Lung (tissue), 11 donors: ENCODE measurements at regions not wholly inside any gene's neighbourhood (a gene's known extent, or its start where the extent isn't known, plus 50 kb on each side); places are given as distances from the start of the nearest gene placed in this dataset.

Experiments
- ATAC-seq: fragments of 200-7000 bp; cut with Tn5 transposase; one replicate; pipeline ENCODE4 v1.9.1; 2020; ENCODE audit warnings: moderate number of reproducible peaks; ENCODE audit not compliant: insufficient read depth, low FRiP score
- DNase-seq, 3 donors: peaks; one replicate each; pipeline ENCODE4 v3.0.0-alpha.2; 2013 to 2017
- H3K27ac ChIP-seq, 2 donors: one replicate each; pipeline ENCODE4 v1.5.1; 2013; ENCODE audit warnings: mild to moderate bottlenecking in 2 of 2, moderate library complexity in 2 of 2, control low read depth in 1 of 2, inconsistent platforms in 1 of 2, low read depth in 1 of 2, low read length in 1 of 2
- H3K27me3 ChIP-seq, 3 donors: one replicate each; pipeline ENCODE4 v1.5.1; 2013; ENCODE audit warnings: low read length in 2 of 3; ENCODE audit not compliant: control insufficient read depth in 3 of 3, insufficient read depth in 3 of 3
- H3K36me3 ChIP-seq, 4 donors: one replicate each; pipeline ENCODE4 v1.5.1; 2013; ENCODE audit warnings: low read length in 4 of 4, mild to moderate bottlenecking in 1 of 4, moderate library complexity in 1 of 4; ENCODE audit not compliant: control insufficient read depth in 4 of 4, insufficient read depth in 4 of 4
- H3K4me1 ChIP-seq, 5 donors: one replicate each; pipeline ENCODE4 v1.5.1; 2013; ENCODE audit warnings: low read length in 5 of 5, mild to moderate bottlenecking in 2 of 5, moderate library complexity in 1 of 5; ENCODE audit not compliant: control insufficient read depth in 5 of 5, insufficient read depth in 5 of 5
- H3K4me3 ChIP-seq: one replicate; pipeline ENCODE4 v1.5.1; 2013; ENCODE audit warnings: mild to moderate bottlenecking, control low read depth, moderate library complexity
- H3K9ac ChIP-seq, 2 donors: one replicate each; pipeline ENCODE4 v1.5.1; 2013; ENCODE audit warnings: low read length in 2 of 2, control low read depth in 1 of 2; ENCODE audit not compliant: insufficient read depth in 1 of 2
- H3K9me3 ChIP-seq, 4 donors: one replicate each; pipeline ENCODE4 v1.5.1; 2013; ENCODE audit warnings: low read length in 3 of 4, mild to moderate bottlenecking in 1 of 4, moderate library complexity in 1 of 4; ENCODE audit not compliant: control insufficient read depth in 4 of 4, insufficient read depth in 3 of 4
- CTCF ChIP-seq: IDR thresholded peaks from 2 replicates; pipeline ENCODE4 v1.5.1; 2012; ENCODE audit warnings: mild to moderate bottlenecking; ENCODE audit errors: control extremely low read depth, extremely low read depth
- WGBS, 2 donors: extraction: QIAGEN DNeasy Blood & Tissue Kit; methylation state at CpG; one replicate each; pipeline ENCODE4 v1.1.7; 2013; 5-methylcytosine and 5-hydroxymethylcytosine counted together
- donor health status: control.
- donor health status: control.
- donor health status: Bipolar disorder and iron deficiency.
- donor health status: healthy.
- donor health status: DM: yes; HTN: yes; CAD: no.

GRCh38 chr5:4295663-4296339 lies 700.2 kb downstream of the IRX1 start:
- 28 to 31% methylated on average over 13 of the region's 13 CpGs for WGBS, 2 donors
- H3K4me1 ChIP-seq, result peaks cover 0 to 6% (median 0%) of the 10 kb centered on the region in 5 donors
- DNase-seq, result peak; percentile 71 to 76 (median 74)
- peaks cover 0 to 3% (median 0%) of the 10 kb centered on the region in 3 donors for H3K27me3 ChIP-seq
- no peak for ATAC-seq
- no peak for TF ChIP-seq CTCF
- peaks cover 0 to 4% (median 0%) of the 10 kb centered on the region in 4 donors for H3K9me3 ChIP-seq
- H3K27ac ChIP-seq, result no peak overlapping the region
- H3K9ac ChIP-seq, result no peak overlapping the region
- no peaks in the 10 kb centered on the region for H3K36me3 ChIP-seq
- no peak overlapping the region for H3K4me3 ChIP-seq

- Histone ChIP-seq H3K9me3 (no peaks in the 10 kb centered on the region), H3K9ac (no peak overlapping the region), H3K4me3 (no peak overlapping the region), H3K36me3 (no peaks in the 10 kb centered on the region), H3K27me3 (no peaks in the 10 kb centered on the region), H3K27ac (no peak overlapping the region), H3K4me1 (no peaks in the 10 kb centered on the region)
- 84 to 85% methylated on average over 4 of the region's 4 CpGs for WGBS, 2 donors
- no peak for ATAC-seq
- TF ChIP-seq CTCF, result no peak
- no peak for DNase-seq
Observed at GRCh38 chr5:4306057-4306456, 710.4 kb downstream of the IRX1 start.

- DNase-seq (peak; percentile 39 to 69 (median 63)), ATAC-seq (no peak)
- H3K27ac ChIP-seq, result no peak overlapping the region
- peaks cover 0 to 2% (median 0%) of the 10 kb centered on the region in 3 donors for H3K27me3 ChIP-seq
- H3K9me3 ChIP-seq, result peaks cover 0 to 2% (median 0%) of the 10 kb centered on the region in 4 donors
- 67% methylated on average over 7 of the region's 7 CpGs for WGBS, 2 donors
- TF ChIP-seq CTCF, result no peak
- H3K4me1 ChIP-seq, result no peaks in the 10 kb centered on the region
- no peaks in the 10 kb centered on the region for H3K36me3 ChIP-seq
- no peak overlapping the region for H3K9ac ChIP-seq
- H3K4me3 ChIP-seq, result no peak overlapping the region
Observed at GRCh38 chr5:4309026-4309425, 713.4 kb downstream of the IRX1 start.

- WGBS, 2 donors, result 55% methylated on average over 5 of the region's 5 CpGs
- Histone ChIP-seq H3K4me1 (no peaks in the 10 kb centered on the region), H3K27me3 (peaks cover 0 to 2% (median 0%) of the 10 kb centered on the region in 3 donors), H3K9ac (no peak overlapping the region), H3K36me3 (no peaks in the 10 kb centered on the region), H3K27ac (no peak overlapping the region), H3K9me3 (peaks cover 0 to 2% (median 0%) of the 10 kb centered on the region in 4 donors), H3K4me3 (no peak overlapping the region)
- no peak for TF ChIP-seq CTCF
- no peak for ATAC-seq
- DNase-seq, result no peak
Observed at GRCh38 chr5:4313138-4313537, 717.5 kb downstream of the IRX1 start.
